ENCODE measurements at regions not wholly inside any gene's neighbourhood (a gene's known extent, or its start where the extent isn't known, plus 50 kb on each side); places are given as distances from the start of the nearest gene placed in this dataset.

DNA sequence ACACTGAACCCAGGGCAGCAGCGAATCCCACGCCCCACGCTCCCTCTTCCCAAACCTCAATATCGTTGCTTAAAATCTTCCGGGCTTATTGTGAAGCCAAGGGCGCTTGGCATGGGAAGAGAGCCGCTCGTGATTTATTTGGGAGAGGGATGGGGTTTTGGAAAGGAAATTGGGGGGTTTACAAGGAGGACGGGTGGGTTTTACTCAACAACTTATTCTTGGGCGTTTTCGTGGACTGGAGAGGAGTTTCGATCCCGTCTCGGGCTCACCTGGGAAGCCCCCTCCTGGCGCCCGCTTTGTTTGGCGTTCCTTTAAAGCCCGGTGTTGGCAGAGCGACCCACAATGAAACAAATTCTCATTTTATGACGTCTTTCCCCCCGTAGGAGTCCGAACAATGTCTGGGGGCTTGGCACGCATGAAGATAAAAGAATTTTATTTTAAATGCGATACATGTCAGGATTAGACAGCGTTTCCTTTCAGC, 135.3 kb downstream of the INSIG2 start:
- DNase-seq, result no peak

DNA sequence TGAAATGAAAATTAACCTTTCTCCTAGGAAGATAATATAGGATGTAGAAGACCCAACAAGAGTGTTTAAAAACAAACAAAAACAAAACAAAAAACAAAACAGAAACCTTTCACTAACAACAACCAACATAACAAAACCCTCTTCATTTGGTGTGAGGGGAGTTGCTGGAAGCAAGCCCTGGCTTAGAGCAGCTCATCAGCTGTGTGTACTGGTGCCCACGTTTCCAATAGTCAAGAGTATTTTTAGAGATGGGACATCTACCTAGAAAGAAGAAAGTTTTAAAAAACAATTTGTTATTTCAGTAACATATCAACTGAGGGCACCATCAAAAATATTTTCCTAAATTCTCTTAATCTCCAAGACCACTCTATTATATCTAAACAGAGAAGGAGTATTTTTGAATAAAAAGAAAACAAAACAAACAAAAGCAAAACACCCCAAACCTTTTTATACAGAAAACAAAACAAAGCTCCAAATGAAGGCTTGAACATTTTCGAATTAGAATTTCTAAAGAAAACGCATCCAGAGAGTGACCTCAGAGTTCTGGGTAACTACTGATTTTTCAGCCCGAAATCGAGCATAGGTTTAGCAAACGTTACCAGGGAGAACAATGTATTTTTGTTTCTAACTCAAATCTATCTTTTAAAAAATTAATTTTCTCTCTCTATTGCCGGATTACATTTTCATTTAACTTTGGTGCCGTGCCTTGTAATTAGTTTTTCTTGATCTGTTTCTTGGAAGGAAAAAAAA, 134.6 kb downstream of the INSIG2 start:
- no peak for DNase-seq

DNA sequence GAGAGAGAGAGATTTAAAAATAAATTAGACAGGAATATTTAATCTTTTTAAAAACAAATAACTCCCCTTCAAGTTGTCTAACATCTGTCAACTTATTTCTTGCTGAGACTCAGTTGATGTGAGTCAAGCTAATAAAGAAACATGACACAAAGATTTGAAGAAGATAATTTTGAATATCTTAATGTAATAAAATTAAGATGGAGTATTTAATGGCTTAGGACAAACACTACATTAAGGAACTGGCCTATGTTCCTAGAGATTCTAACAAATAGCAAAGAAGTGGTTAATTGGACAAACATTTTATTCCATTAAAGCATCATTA, 134.0 kb downstream of the INSIG2 start:
- DNase-seq, result no peak

DNA sequence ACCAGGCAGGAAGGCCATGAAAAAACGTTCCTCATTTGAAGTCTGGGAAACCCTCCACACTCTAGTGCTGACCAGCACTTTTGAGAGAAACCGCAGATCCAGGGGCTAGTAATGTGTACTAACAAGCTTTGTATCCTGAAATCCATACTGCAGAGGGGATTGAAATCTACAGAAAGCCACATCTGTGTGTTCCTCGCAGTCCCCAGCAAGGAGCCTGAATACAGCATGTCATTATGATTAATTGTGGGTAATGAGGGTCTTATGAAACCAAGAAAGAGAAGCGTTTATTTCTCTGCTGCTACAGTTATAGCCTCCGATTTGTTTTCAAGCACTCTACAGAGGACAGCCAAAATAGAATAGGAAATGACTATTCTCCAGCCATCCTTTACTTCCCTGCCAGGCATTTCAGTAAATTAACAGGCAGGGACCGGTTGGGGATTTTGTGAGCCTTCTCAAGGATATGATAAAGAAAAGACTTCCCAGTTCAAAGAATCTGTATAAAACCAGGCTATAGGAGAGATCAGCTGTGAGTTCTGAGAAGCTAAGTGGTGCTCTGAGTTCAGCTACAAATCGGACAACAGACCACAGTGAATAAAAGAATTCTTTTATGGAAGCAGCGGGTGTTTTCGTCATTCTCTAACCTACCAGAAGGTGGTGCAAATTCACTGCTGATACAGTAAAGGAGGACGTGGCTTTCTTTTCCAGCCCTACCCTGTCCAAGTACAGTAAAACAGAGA, 133.4 kb downstream of the INSIG2 start:
- peak; percentile 20 for DNase-seq

DNA sequence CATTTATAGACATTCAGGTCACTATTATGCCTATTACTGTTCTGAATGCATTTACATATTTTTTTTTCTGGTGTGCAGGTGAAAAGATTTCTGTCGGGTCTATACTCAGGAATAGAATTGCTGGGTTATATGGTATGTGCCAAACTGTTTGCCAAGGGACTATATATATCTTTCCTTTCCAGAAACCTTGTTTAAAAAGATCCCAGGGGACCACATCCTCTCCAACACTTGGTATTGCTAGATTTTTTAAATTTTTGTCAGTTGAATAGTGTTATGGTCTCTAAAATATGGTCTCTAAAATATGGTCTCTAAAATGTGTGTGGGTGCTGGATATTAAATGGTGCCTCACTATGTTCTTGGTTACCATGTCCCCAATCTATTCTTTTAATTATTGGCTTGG, 131.3 kb downstream of the INSIG2 start:
- DNase-seq, result no peak

DNA sequence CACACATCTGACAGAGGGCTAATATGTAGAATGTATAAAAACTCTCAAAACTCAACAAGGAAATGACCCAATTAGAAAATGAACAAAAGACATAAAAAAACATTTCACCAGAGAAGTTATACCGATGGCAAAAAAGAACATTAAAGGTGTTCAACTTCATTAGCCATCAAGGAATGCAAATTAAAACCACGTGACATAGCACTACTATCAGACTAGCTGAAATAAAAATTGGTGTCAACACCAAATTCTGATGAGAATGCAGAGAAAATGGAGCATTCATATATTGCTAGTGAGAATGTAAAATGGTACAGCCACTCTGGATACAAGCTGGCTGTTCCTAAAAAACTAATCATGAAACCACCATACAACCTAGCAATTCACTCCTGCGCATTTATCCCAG, 128.0 kb downstream of the INSIG2 start:
- DNase-seq, result no peak

DNA sequence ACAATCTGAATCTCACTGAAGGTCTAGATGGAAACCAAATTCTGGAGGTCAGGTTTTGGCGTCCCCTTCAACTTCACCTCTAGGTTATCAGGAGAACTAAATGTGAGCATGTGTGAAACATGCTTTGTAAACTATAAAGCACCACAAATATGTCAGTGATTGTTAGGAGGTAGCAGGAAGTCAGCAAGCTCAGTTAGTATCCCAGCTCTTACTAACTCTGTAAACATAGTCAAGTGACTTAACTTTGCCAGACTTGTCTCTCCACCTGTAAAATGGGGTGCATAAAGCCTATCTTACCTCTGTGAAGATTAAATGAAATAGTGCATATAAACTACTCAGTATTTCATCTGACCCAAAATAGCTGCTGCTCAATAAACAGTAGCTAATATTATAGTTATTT, 121.5 kb downstream of the INSIG2 start:
- no peak for DNase-seq

DNA sequence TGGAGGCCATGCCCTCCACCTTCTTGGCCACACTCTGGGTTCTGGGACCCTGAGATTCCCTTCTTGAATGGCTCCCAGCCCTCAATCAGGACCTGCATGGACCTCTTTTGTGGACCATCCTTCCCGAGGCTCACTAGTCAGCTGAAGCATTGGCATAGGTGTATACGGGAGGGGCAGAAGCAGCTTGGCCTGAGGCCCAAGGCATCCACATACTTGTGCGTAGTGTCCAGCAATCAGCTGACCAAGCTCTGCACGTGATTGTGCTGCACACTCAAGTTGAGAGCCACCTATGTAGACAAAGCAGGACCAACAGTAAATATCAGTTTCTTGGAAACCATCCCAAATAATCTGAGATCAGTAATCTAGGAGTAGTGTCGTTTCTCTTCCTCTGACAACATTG, 119.6 kb downstream of the INSIG2 start:
- no peak for DNase-seq

DNA sequence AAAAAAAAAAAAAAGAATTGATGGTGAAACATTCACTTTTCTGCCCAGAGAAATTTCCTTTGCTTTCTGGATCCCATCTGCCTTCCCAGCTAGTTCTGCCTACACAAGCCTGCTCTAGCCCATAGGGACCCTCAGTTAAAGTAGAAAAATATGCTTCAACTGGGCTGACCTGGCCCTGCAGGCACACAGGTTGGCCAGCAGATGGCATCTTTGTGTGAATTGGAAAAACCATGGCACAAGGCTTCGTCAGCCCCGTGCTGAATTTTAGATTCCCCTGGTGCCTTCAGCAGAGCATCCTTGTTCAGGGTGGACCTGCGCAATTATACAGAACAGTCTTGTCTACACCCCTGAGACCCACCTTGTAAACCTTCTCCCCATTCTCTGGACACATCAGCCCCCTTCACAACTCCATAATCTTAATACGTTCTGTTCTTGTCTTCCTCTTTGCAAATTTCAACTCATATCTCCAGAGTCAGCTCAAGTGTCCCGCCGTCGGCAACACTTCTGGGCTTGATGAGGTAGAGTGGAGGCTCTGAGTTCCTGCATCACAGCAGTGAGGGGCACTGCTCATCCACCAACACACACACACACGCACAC, 114.5 kb downstream of the INSIG2 start:
- peak; percentile 60 for DNase-seq

DNA sequence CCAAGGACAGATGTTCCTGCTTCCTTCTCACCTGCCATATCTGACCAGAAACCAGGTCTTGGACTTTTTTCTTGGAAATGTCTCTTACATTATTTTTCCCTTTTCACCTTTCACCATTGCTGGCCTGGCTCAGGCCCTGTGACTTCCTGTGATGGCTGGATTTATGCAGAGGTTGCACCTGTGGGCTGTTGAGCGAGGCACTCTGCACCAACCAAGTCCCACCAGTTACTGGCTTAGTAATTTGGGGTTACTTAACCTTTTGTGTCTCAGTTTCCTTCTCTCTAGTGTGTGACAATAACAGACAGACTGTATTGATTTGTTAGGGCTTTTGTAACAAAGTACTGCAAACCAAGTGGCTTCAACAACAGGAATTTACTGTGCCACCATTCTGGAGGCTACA, 110.0 kb downstream of the INSIG2 start:
- no peak for DNase-seq

DNA sequence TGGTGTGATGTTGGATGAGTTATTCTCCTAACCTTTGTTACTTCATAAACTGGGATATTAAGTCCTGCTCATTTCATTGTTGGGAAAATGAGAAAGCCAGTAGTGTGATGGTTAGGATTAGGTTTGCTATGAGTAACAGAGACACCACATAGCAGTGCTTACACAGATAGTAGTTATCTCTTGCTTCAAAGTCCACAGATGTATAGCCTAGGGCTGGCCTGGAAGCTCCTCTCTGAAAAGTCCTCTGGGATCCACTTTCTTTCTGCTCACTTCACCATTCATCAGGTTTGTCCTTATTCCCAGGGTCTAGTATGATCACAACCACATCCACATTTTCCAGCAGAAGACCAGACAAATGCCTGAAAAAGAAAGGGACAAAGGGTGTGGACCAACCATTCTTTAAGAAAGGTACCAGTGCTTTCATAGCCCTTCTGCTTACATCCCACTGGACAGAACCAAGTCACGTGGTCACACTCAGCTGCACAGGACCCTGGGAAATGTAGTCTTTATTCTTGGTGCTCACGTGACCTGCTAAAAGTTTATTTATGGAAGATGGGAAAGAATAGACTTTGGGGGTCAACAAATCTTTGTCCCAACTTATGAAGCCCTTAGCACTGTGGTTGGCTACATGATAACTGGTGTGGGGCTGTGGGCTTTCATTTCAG, 108.9 kb downstream of the INSIG2 start:
- DNase-seq, result no peak

DNA sequence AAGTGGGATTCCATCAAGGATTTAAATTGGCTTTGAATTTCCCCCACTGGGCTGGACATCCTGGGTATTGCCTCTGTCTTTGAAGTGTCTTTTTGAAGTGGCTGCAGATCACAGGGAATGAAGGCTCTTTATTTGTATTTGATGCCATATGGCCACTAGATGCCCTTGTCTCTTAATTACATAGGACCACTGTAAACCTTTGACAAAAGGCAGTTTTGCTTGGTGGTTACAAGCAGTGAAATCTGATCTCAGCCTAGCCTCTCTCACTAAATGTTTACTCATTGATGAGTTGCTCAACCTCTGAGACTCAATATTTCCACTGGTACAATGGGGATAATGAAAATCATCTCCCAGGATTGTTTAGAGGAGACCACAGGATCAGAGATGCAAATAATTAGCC, 102.2 kb downstream of the INSIG2 start:
- DNase-seq, result no peak

DNA sequence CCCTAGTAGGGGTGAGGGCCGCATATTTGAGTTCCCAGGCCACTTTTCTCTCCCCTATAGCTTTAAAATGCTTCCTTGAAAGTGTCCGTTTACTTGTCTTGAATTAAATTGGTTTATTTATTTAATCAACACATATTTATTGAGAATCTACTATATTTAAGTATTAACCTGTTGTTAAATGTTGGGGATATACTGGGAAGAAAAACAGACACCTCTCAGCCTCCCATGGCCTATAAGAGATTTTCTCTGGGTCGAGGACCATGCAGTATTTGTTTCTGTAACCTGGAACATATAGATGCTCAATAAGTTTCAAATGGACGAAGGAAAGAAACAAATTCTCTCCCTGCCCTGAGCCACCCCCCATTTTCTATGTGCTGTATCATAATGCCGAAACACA, 98.6 kb downstream of the INSIG2 start:
- DNase-seq, result no peak

DNA sequence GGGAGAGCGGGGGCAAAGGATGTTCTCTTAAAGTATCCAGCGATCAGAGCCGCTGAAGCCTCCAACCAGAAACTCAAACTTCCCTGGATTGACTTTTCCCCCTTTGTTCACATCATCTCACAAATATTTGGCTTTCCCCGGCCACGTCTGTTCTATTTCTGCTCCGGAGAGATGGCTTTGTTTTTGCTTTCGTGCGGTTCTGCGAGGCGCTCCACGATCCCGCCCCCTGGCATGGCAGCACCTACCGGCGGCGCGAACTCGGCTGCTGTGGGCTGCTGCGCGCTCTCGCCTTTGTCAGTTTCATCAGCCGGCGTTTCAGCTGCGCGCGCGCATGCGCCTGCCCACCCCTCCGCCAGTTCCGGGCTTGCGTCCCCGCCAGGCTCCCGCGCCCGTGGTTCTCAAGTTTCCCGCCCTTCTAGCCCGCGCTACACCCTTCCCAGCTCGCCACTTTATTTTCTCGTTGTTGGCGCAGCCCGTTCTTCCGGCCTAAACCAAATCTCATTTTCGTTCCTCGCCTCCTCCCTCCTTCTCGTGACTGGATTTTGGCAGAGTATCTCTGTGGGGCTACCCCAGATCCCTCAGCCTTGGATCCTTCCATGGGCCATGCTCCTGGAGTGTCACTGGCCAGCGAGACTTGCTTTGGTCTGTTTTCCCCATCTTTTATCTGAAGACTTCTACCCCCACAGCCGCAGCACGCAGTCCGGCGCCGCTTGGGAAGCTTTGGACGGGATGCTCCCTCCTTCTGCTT, 98.0 kb downstream of the INSIG2 start:
- DNase-seq, result peak; percentile 89

DNA sequence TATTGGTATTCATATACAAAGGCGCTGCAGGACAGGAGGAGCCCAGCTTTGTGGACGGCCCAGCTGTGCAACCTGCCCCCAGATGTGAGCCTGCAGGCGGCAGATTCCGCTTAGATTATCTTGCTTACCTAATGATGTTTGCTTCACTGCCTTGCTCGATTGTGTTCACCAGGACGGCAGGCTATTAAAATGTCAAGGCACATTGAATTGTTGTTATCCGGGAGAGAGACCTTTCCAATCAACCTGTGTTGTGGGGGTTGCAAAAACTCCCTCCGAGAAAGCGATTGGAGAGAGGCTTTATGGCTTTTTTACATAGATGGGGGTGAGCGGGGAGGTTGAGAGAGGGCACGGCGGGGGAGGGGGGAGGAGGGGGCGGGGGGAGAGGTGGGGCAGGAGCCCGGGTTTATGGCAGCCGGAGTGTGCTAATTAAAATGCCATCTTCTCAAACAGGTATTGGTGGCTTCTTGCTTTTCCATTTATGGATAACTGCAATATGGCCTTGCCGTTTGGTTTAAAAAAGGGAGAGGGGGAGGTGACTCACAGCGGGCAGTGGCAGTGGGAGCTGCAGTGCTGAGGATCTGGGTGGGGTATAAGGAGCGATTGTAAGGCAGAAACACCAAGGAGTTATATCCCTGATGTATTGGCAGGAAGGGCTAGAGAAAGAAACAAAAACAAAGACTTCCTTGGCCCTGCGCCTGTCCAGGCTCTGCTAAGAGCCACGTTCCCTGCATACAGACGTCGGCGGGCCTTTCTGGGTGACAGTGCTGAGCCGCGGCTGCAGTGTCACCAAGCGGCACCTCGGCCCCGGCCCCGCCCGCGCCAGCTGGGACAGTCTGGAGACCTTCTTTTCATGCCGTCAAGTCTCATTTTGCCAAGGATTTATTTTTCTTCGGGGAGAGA, 97.2 kb downstream of the INSIG2 start:
- peak; percentile 55 for DNase-seq

DNA sequence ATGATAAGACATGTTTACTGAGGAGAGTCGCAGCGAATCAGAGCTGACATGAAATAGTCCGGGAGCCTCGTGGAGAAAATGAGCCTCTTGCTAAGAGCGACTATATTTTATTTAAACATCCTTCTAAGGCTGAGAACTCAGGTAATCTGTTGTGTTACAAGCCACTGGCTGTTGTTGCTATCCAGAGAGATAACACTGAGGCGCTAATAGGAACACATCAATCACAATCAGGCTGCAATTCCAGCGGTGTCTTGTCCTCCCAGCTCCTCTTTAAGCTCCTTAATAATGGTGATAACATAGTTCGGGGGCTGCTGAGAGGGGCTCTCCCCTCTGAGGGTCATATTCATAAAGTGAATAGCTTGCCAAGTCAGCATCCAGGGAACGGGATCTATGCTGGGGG, 95.1 kb downstream of the INSIG2 start:
- DNase-seq, result no peak

DNA sequence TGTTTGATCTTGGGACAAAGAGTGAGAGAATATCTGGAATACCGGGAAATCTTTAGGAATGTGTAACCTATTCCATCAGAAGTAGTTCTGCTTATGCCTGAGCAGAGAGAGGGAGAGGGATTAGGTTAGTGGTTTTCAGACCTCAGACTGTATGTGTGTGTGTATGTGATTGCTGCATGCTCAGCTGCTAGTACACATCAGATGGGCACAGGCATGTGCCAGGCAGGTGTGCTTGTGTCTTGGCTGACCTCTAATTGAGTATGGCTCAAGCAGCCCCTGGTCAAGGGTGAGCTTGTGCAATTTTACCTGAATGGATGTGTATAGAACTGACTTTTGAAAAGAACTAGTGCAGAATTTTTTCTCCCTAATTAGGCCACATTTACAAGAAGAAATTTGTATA, 91.2 kb downstream of the INSIG2 start:
- DNase-seq, result no peak

DNA sequence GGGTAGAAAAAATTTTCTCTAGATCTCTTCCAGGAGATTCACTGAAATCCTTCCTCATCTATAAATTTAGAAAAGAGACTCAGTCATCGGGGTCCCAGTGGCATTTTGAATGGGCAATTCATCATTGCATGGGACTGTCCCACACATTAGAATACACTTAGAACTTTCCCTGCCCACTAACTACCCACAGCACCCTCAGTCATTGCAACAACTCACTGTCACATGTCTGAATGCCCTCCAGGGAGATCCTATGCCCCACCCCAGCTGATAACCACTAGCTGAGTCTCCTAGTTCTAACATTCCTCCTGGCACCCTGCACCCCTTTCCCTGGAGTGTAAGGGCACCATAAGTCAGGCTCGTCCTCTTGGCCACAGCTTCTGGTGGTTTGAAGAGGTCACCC, 89.6 kb downstream of the INSIG2 start:
- DNase-seq, result no peak

DNA sequence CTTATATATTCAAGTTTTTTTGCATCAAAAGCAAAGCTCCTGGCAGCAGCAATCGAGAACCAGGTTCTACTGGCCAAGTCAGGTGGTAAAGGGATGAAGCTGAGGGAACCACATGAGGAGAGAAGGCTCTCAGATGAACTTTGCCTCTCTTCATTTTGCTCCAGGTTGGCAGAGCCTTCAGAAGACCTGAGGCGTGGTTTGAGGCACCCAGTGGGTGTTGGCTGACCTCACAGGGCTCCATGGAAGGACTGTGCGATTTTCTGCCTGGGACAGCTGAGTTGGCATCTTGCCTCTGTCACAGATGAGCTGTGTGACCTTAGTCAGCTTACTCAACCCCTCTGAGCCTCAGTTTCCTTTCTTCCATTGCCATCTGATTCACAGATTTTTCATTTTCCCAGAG, 89.0 kb downstream of the INSIG2 start:
- DNase-seq, result no peak

DNA sequence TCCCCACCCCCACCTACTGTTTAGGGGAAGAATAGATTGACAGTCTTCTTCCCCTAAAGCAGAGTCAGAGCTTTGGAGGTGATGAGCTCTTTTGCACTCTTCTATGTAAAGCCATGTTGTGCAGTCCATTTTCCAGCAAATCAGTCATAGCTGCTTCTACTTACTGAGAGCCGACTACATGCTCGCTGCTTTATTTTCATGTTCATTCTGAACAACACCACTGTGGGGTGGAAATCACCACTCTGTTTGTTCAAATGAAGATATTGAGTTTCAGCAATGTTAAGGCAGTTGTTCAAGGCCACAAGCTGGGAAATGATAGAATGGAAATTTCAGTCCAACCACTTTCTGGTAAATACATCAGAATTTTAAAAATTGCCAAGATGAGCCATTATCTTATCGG, 88.3 kb downstream of the INSIG2 start:
- no peak for DNase-seq

DNA sequence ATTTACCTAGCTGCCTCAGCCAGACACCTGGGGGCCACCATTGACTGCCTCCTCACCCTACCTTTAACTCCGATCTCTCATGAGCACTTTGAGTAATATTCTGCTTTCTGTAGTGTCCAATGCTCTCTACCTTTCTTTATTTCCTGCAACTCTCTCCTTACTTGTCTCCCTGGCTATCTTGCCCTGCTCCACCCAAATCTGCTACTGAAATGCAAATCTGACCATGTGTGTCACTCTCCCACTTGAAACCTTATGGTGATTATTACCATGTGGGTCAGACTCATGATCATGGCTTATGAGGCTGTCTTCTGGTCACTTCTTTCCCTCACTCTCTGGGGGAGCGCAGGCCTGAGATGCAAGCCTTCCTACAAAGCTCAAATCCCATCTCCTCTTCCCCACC, 83.3 kb downstream of the INSIG2 start:
- no peak for DNase-seq

All from activated CD8-positive, alpha-beta memory T cell treated with anti-CD3 and anti-CD28 coated beads, Interleukin-2, amount 50 U/mL, for 4 hours (primary cell).